ENCODE measurements at regions not wholly inside any gene's neighbourhood (a gene's known extent, or its start where the extent isn't known, plus 50 kb on each side); places are given as distances from the start of the nearest gene placed in this dataset.

DNA sequence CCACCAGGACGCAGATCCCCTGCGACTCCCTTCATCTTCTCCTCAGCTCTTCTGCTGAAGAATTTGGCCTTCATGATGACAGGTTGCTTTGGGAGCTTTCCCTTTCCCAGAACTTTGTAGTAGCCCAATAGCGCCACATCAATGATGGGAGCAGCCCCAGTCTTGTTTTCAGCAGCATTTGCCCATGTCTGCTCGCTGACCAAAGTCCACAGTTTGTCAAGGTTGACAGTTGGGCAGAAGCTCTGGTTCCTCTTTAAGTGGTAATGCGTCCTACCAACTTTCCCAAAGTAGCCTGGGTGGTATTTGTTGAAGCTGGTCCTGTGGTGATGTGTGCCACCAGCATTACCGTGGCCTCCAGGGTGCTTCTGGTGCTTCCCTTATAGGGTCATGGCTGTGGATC is 62.2 kb downstream of the GCNT4 start:
- POLR2A ChIA-PET, result no interaction called here
- H3K4me3 ChIP-seq (ENCODE audit: low read depth, low read length), result no peak overlapping the region
- TF ChIP-seq, protein P1, sequence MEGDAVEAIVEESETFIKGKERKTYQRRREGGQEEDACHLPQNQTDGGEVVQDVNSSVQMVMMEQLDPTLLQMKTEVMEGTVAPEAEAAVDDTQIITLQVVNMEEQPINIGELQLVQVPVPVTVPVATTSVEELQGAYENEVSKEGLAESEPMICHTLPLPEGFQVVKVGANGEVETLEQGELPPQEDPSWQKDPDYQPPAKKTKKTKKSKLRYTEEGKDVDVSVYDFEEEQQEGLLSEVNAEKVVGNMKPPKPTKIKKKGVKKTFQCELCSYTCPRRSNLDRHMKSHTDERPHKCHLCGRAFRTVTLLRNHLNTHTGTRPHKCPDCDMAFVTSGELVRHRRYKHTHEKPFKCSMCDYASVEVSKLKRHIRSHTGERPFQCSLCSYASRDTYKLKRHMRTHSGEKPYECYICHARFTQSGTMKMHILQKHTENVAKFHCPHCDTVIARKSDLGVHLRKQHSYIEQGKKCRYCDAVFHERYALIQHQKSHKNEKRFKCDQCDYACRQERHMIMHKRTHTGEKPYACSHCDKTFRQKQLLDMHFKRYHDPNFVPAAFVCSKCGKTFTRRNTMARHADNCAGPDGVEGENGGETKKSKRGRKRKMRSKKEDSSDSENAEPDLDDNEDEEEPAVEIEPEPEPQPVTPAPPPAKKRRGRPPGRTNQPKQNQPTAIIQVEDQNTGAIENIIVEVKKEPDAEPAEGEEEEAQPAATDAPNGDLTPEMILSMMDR (IDR thresholded peaks at IDR 0.05; ENCODE audit: insufficient read depth, low read length, missing control alignments), result no peak
- DNase-seq (ENCODE audit: low read depth, low spot score), result no peak
- CTCF ChIA-PET, result no interaction called here

DNA sequence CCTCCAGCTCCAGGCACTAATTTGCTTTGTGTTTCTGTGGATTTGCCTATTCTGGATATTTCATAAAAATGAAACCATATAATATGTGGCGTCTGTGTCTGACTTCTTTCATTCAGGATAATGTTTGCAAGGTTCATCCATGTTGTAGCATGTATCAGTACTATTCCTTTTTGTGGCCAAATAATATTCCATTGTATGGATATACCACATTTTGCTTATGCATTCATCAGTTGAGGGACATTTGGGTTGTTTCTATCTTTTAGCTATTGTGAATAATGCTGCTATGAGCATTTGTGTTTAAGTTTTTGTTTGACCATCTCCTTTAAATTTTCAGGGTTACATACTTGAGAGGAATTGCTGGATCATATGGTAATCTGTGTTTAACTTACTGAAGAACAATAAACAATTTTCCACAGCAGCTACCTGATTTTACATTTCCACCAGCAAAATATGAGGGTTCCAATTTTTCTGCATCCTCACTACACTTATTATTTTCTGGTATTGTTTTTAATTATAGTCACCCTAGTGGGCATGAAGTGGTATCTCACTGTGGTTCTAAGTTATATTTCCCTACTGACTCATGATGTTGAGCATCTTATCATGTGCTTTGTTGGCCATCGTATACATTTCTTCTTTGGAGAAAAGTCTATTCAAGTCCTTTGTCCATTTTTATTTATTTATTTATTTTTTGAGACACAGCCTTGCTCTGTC is 63.9 kb downstream of the GCNT4 start:
- TF ChIP-seq, protein P1 (IDR thresholded peaks at IDR 0.05; ENCODE audit: insufficient read depth, low read length, missing control alignments), result no peak
- no peak overlapping the region for H3K4me3 ChIP-seq (ENCODE audit: low read depth, low read length)
- ChIA-PET CTCF (no interaction called here), POLR2A (no interaction called here)
- no peak for DNase-seq (ENCODE audit: low read depth, low spot score)

DNA sequence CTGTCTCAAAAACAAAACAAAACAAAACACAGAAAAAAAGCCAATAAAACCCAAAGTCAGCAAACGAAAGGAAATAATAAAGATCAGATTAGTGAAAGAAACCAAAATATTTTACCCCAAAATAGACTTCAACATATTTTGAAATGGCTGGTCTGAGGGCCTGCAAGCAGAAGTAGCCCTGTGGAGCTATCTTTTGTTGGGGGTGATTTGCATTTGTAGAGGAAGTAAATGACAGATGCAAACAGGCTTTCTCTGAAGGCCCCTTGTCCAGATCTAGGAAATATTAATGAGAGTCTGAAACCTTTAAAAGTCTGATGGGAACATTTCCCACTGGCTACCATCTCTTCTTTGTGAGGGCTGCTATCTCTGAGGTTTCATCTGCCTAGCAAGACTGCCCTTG is 74.0 kb downstream of the GCNT4 start:
- ChIA-PET CTCF (no interaction called here), POLR2A (no interaction called here)
- no peak overlapping the region for H3K4me3 ChIP-seq (ENCODE audit: low read depth, low read length)
- TF ChIP-seq, protein P1 (IDR thresholded peaks at IDR 0.05; ENCODE audit: insufficient read depth, low read length, missing control alignments), result no peak
- DNase-seq (ENCODE audit: low read depth, low spot score), result no peak

DNA sequence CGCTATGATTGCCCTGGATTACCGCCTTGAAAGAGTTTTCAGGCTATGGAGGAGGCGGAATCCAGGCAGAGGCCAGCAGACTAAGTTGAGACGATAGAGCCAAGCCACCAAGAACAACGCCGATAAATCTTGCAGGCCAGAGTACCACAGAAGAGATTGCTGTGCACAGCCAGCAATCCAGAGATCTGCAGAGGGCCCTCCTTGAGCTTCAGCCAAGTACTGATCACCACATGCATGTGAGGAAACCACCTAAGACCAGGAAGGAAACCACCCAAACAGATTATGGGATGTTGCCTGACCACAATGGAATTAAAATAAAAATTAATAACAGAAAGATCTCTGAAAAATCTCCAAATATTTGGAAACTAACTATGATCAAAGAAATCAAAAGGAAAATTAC is 74.9 kb downstream of the GCNT4 start:
- no peak for DNase-seq (ENCODE audit: low read depth, low spot score)
- H3K4me3 ChIP-seq (ENCODE audit: low read depth, low read length), result no peak overlapping the region
- ChIA-PET CTCF (no interaction called here), POLR2A (no interaction called here)
- TF ChIP-seq, protein P1 (IDR thresholded peaks at IDR 0.05; ENCODE audit: insufficient read depth, low read length, missing control alignments), result no peak

DNA sequence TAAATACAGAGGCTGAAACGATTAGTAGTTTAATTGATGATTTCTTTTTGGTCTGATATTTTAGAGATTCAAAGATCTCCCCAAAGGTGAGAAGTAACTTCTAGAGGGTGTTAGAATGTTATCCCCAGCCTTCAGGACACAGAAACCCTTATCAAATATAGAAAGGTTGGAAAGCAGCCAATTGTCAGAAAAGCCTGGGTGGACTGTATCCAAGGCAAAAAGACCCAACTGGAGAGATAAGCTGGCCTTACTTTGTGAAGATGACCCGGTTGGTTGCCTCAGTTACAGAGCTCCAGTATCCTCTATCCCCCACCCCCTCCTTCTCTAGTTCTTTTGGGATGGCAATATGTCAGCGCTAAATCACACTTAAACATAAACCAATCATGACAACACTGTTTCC is 75.7 kb downstream of the GCNT4 start:
- POLR2A ChIA-PET, result no interaction called here
- TF ChIP-seq, protein P1 (IDR thresholded peaks at IDR 0.05; ENCODE audit: insufficient read depth, low read length, missing control alignments), result no peak
- no peak for DNase-seq (ENCODE audit: low read depth, low spot score)
- no peak overlapping the region for H3K4me3 ChIP-seq (ENCODE audit: low read depth, low read length)
- CTCF ChIA-PET, result no interaction called here

DNA sequence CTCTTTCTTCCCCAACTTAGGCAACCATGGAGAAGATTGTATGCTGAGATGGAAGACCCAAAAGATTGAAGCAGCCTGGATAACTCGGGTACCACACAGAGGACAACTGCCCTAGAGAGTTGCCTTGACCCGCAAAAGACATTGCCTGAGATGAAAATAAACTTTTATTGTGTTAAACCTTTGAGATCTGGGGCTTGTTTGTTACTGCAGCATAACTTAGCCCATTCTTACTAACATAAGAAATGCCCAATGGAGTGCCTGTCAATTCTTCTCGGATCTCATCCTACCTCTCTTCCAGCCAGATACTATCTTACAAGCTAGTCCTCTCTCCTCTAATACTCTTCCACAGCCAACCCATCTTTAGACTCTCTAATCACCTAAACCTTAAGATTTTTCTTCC is 76.8 kb downstream of the GCNT4 start:
- ChIA-PET POLR2A (no interaction called here), CTCF (no interaction called here)
- TF ChIP-seq, protein P1 (IDR thresholded peaks at IDR 0.05; ENCODE audit: insufficient read depth, low read length, missing control alignments), result no peak
- no peak for DNase-seq (ENCODE audit: low read depth, low spot score)
- no peak overlapping the region for H3K4me3 ChIP-seq (ENCODE audit: low read depth, low read length)

Data from AG04449 (cell line).